OCI-LY3 (cell line): ENCODE measurements at regions not wholly inside any gene's neighbourhood (a gene's known extent, or its start where the extent isn't known, plus 50 kb on each side); places are given as distances from the start of the nearest gene placed in this dataset.
A peak's percentile ranks its signal among the peaks of the same experiment; 100 is the strongest.

Source experiments
- H2AFZ ChIP-seq: fragments of 200-600, 300-600 bp; shearing (Covaris generic); 2 replicates; pipeline ENCODE4 v1.6.0; 2014; ENCODE audit warnings: antibody characterized with exemption, low read depth, low read length
- H3K27ac ChIP-seq: fragments of 200-600, 300-600 bp; sonication (generic); 2 replicates; pipeline ENCODE4 v1.5.1; 2014; ENCODE audit warnings: mild to moderate bottlenecking, low read length, moderate library complexity, mixed read lengths
- H3K27me3 ChIP-seq: fragments of 200-600, 300-600 bp; sonication (generic); 2 replicates; pipeline ENCODE4 v1.6.1; 2014; ENCODE audit warnings: low read depth, low read length, mixed read lengths
- H3K36me3 ChIP-seq: fragments of 200-600, 300-600 bp; sonication (generic); replicated peaks from 2 replicates; pipeline ENCODE3; 2014; ENCODE audit warnings: low read depth, low read length, mixed read lengths
- H3K4me1 ChIP-seq: fragments of 300-600, 200-600 bp; sonication (generic); 2 replicates; pipeline ENCODE4 v1.6.1; 2014; ENCODE audit warnings: low read length, mixed read lengths
- H3K4me2 ChIP-seq: fragments of 200-600, 300-600 bp; sonication (generic); 2 replicates; pipeline ENCODE4 v1.6.1; 2014; ENCODE audit warnings: low read length, mixed read lengths
- H3K4me3 ChIP-seq: fragments of 300-600, 200-600 bp; sonication (generic); 2 replicates; pipeline ENCODE4 v1.5.1; 2014; ENCODE audit warnings: antibody characterized with exemption, mild to moderate bottlenecking, low read length, moderate library complexity
- H3K79me2 ChIP-seq: fragments of 300-600, 200-600 bp; shearing (Covaris generic); 2 replicates; pipeline ENCODE4 v1.6.1; 2014; ENCODE audit warnings: mild to moderate bottlenecking, low read length, mixed read lengths
- H3K9ac ChIP-seq: fragments of 300-600, 200-600 bp; shearing (Covaris generic); 2 replicates; pipeline ENCODE4 v1.6.0; 2014; ENCODE audit warnings: mild to moderate bottlenecking, low read length, moderate library complexity
- H3K9me3 ChIP-seq: fragments of 200-600, 300-600 bp; shearing (Covaris generic); 2 replicates; pipeline ENCODE4 v1.6.1; 2014; ENCODE audit warnings: low read length, mixed read lengths; ENCODE audit not compliant: insufficient read depth
- H4K20me1 ChIP-seq: fragments of 200-600, 300-600 bp; sonication (generic); 2 replicates; pipeline ENCODE4 v1.6.1; 2016; ENCODE audit warnings: low read length, mixed read lengths; ENCODE audit not compliant: insufficient read depth
- CTCF ChIP-seq: fragments of 200-600, 300-600 bp; sonication (generic); IDR thresholded peaks from 2 replicates; pipeline ENCODE4 v1.5.1; 2014; ENCODE audit warnings: antibody characterized with exemption, low read length, low read depth
- EZH2phosphoT487 ChIP-seq: fragments of 200-600 bp; shearing (Covaris generic); IDR thresholded peaks from 2 replicates; pipeline ENCODE4 v1.6.1; 2018; ENCODE audit warnings: antibody characterized with exemption, mixed run types, low read depth

- Histone ChIP-seq H3K4me2 (no peak overlapping the region), H2AFZ (no peak overlapping the region), H3K9ac (no peak overlapping the region), H3K4me3 (no peak overlapping the region), H3K27me3 (peaks cover 29% of the 10 kb centered on the region), H4K20me1 (no peaks in the 10 kb centered on the region), H3K4me1 (peaks cover 5% of the 10 kb centered on the region), H3K79me2 (no peaks in the 10 kb centered on the region), H3K27ac (no peak overlapping the region), H3K9me3 (no peaks in the 10 kb centered on the region), H3K36me3 (no peaks in the 10 kb centered on the region)
- TF ChIP-seq EZH2phosphoT487 (no peak), CTCF (no peak)
These were observed 682.1 kb downstream of the KCNA4 start for GRCh38 chr11:29334776-29335130.

GRCh38 chr11:29333993-29334775 lies 682.6 kb downstream of the KCNA4 start:
- Histone ChIP-seq H3K27ac (no peak overlapping the region), H3K4me1 (peaks cover 5% of the 10 kb centered on the region), H3K4me3 (no peak overlapping the region), H3K9me3 (no peaks in the 10 kb centered on the region), H3K27me3 (peaks cover 29% of the 10 kb centered on the region), H4K20me1 (no peaks in the 10 kb centered on the region), H2AFZ (no peak overlapping the region), H3K79me2 (no peaks in the 10 kb centered on the region), H3K9ac (no peak overlapping the region), H3K36me3 (no peaks in the 10 kb centered on the region), H3K4me2 (peak overlapping the region; percentile 40)
- TF ChIP-seq EZH2phosphoT487 (no peak), CTCF (peak; percentile 72)

GRCh38 chr11:29331451-29332010 lies 685.3 kb downstream of the KCNA4 start:
- TF ChIP-seq CTCF: no peak
- TF ChIP-seq EZH2phosphoT487: no peak
- H3K4me1 ChIP-seq: peaks cover 5% of the 10 kb centered on the region
- H3K36me3 ChIP-seq: no peaks in the 10 kb centered on the region
- H2AFZ ChIP-seq: no peak overlapping the region
- peaks cover 22% of the 10 kb centered on the region for H3K27me3 ChIP-seq
- H3K27ac ChIP-seq: no peak overlapping the region
- H4K20me1 ChIP-seq: no peaks in the 10 kb centered on the region
- H3K79me2 ChIP-seq: no peaks in the 10 kb centered on the region
- no peaks in the 10 kb centered on the region for H3K9me3 ChIP-seq
- H3K4me2 ChIP-seq: no peak overlapping the region
- no peak overlapping the region for H3K4me3 ChIP-seq
- no peak overlapping the region for H3K9ac ChIP-seq

- Histone ChIP-seq H2AFZ (no peak overlapping the region), H3K9me3 (no peaks in the 10 kb centered on the region), H3K9ac (no peak overlapping the region), H4K20me1 (no peaks in the 10 kb centered on the region), H3K4me1 (peaks cover 4% of the 10 kb centered on the region), H3K27me3 (peaks cover 13% of the 10 kb centered on the region; the same call in 1 of the 2 replicates), H3K4me3 (no peak overlapping the region), H3K27ac (no peak overlapping the region), H3K79me2 (no peaks in the 10 kb centered on the region), H3K36me3 (no peaks in the 10 kb centered on the region), H3K4me2 (0 out of 2 replicates have a peak overlapping the region, but pooled peaks have one; percentile 18)
- peak; percentile 87 for TF ChIP-seq CTCF
- no peak for TF ChIP-seq EZH2phosphoT487
These were observed 687.8 kb downstream of the KCNA4 start for GRCh38 chr11:29328961-29329441.
